T-helper 2 cell treated with Interferon-gamma antibody and Interleukin-4, amounts not matched to agents 5 μg/mL and 100 μg/mL, for 36 hours (primary cell): ENCODE measurements at regions not wholly inside any gene's neighbourhood (a gene's known extent, or its start where the extent isn't known, plus 50 kb on each side); places are given as distances from the start of the nearest gene placed in this dataset.
"Not testable (repeated sequence)": the region's sequence is repeated elsewhere in the genome, so short reads cannot be mapped to it uniquely, and the experiment has no call there.

Source experiments
- DNase-seq: peaks from one replicate; pipeline ENCODE4 v3.0.0; 2021; ENCODE audit warnings: low spot score
- H3K27ac Mint-ChIP-seq: one replicate; pipeline ENCODE4 v1.8.0; 2021; ENCODE audit warnings: mild to moderate bottlenecking, mixed read lengths
- H3K27me3 Mint-ChIP-seq: one replicate; pipeline ENCODE4 v1.8.0; 2021; ENCODE audit warnings: low read depth, mixed read lengths
- H3K36me3 Mint-ChIP-seq: one replicate; pipeline ENCODE4 v1.8.0; 2021; ENCODE audit warnings: low read depth, mixed read lengths
- H3K4me1 Mint-ChIP-seq: one replicate; pipeline ENCODE4 v1.8.0; 2021; ENCODE audit warnings: low read depth, mixed read lengths
- H3K4me3 Mint-ChIP-seq: one replicate; pipeline ENCODE4 v1.8.0; 2022; ENCODE audit warnings: mild to moderate bottlenecking, moderate library complexity, mixed read lengths
- H3K9me3 Mint-ChIP-seq: one replicate; pipeline ENCODE4 v1.8.0; 2021; ENCODE audit warnings: mixed read lengths

DNA sequence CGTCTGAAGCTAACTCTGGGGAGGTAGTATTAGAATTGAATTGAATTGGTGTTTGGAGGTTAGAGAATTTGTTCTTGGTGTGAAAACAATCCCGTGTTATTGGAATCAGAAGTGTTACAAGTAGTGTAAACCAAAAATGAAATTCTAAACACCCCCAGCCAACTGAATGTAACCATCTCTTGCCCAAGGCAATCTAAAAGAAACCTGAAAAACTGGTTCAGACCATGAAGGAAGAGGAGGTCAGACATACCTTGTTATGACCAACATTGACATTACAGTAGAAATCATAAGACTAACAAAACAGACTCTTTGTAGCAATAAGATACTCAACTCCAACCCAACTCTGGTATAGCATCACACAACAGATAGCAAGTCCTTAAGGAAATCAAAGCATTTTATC is 159.0 kb downstream of the TUSC1 start:
- Mint-ChIP-seq H3K9me3 (peaks cover 34% of the 10 kb centered on the region), H3K27me3 (no peaks in the 10 kb centered on the region), H3K27ac (no peak overlapping the region), H3K4me3 (no peak overlapping the region), H3K36me3 (no peaks in the 10 kb centered on the region), H3K4me1 (no peaks in the 10 kb centered on the region)
- DNase-seq, result no peak

DNA sequence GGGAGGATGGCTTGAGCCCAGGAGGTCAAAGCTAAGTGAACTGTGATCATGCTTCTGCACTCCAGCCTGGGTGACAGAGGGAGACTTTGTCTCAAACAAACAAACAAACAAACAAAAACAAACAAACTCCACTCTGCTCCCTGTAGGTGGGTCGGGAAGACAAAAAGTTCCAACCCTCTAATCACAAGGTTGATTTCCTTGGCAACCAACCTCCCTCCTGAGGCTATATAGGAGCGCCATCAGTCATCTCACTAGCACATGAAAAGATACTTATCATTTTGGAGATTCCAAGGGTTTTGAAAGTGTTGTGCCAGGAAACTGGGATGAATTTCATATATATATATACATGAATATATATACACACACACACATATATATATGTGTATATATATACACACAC is 160.5 kb downstream of the TUSC1 start:
- Mint-ChIP-seq H3K9me3 (peaks cover 42% of the 10 kb centered on the region), H3K4me3 (no peak overlapping the region), H3K27me3 (no peaks in the 10 kb centered on the region)

DNA sequence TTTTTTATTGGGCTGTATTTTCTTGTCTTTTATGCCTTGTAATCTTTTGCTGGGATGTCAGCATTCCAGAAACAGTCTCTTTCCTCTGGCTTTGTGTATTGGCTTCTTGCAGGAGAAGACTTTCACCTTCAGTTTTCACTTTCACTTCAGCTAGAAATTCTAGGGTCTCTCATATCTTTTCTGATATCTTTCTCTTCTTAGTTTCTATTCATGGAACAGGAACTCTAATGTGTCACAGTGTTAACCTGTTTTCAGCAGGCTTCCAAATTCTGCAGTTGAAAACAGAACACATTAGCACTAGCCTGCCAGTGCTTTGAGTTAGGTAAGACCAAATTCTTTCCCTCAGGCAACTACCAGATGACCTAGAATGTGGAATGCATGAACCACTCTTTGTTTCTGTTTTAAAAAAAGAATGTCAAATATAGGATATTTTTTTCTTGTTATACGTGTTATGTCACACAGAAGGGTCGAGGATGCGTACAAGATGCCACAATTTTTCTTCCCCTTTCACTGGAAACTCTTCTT is 164.7 kb downstream of the TUSC1 start:
- no peak for DNase-seq
- Mint-ChIP-seq H3K4me3 (no peak overlapping the region), H3K27ac (no peak overlapping the region), H3K27me3 (no peaks in the 10 kb centered on the region), H3K9me3 (peaks cover 40% of the 10 kb centered on the region), H3K4me1 (no peaks in the 10 kb centered on the region), H3K36me3 (no peaks in the 10 kb centered on the region)

More for the DNA sequence above, 160.5 kb downstream of the TUSC1 start:
- Mint-ChIP-seq H3K27ac (no peak overlapping the region), H3K4me1 (no peaks in the 10 kb centered on the region), H3K36me3 (no peaks in the 10 kb centered on the region)
- no peak for DNase-seq

DNA sequence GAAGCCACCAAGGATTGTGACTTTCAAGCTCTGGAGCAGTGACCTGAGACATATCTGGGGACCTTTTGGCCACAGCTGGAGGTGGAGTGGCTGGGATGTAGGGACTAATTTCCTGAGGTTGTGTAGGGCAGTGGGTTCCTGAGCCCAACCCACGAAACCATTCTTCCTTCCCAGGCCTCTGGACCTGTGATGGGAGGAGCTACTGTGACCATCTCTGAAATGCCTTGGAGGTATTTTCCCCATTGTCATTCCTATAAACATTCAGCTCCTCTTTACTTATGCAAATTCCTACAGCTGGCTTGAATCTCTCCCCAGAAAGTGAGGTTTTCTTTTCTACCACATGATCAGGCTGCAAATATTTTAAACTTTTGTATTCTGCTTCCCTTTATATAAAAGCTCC is 172.6 kb downstream of the TUSC1 start:
- peaks cover 66% of the 10 kb centered on the region for H3K9me3 Mint-ChIP-seq
- no peak overlapping the region for H3K27ac Mint-ChIP-seq
- H3K27me3 Mint-ChIP-seq, result no peaks in the 10 kb centered on the region
- no peaks in the 10 kb centered on the region for H3K4me1 Mint-ChIP-seq
- no peak overlapping the region for H3K4me3 Mint-ChIP-seq
- no peak for DNase-seq
- H3K36me3 Mint-ChIP-seq, result no peaks in the 10 kb centered on the region

DNA sequence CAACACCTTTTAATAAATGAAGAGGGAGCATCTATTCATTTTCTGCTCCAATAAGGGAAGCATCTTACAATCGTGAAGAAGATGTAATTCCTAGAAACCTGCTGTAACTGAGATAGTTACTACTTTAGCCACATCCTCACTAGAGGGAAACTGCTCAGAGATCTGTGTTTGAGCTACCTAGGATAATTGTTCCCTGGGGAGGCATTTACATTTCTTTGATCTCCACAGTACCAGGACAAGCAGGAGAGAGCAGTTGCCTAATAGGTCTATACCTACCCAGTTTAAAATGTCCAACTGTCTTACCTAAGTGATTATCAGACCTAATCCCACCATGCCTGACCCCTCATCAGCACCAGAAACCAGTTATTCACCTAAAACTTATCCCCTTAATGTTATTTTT is 196.9 kb downstream of the TUSC1 start:
- no peaks in the 10 kb centered on the region for H3K27me3 Mint-ChIP-seq
- H3K4me3 Mint-ChIP-seq, result no peak overlapping the region
- no peaks in the 10 kb centered on the region for H3K4me1 Mint-ChIP-seq
- no peaks in the 10 kb centered on the region for H3K36me3 Mint-ChIP-seq
- no peak overlapping the region for H3K27ac Mint-ChIP-seq
- peaks cover 38% of the 10 kb centered on the region for H3K9me3 Mint-ChIP-seq
- DNase-seq, result no peak

DNA sequence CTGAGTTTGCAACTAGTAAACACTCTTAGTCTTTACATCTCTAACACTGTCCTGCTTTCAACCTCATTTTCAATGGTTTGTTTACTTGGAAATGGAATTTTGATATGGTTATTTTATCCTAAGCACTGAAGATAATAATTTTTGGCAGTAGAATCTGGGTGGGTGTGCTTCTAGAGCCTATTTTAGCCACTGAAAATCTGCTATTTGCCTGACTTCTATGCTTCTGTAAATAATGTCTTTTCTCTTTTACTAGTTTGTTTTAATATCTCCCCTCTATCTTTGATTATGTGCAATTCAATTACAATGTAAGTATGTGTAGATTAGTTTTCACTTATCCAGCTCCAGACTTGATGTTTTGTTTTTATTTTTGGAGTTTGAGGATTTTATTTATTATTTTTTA is 197.5 kb downstream of the TUSC1 start:
- H3K36me3 Mint-ChIP-seq, result no peaks in the 10 kb centered on the region
- H3K4me1 Mint-ChIP-seq, result no peaks in the 10 kb centered on the region
- no peak for DNase-seq
- no peak overlapping the region for H3K4me3 Mint-ChIP-seq
- H3K27ac Mint-ChIP-seq, result no peak overlapping the region
- no peaks in the 10 kb centered on the region for H3K27me3 Mint-ChIP-seq
- H3K9me3 Mint-ChIP-seq, result peaks cover 38% of the 10 kb centered on the region

DNA sequence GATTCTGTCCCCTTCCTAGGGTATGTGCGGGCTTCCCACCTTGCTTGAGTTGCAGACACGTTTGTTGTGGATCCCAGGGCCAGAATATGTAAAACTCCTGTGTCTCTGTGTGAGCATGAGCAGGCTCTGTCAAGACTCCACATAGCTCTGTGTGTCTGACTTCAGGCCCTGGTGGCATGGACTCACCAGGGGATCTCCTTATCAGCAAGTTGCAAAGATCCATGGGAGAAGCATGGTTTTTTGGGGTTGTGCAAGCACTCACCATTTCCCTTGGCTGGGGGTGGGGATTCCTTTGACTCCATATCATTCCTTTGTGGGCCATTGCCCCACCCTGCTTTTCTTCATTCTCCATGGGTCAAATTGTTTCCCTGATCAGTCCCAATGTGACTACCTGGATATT is 205.6 kb downstream of the TUSC1 start:
- Mint-ChIP-seq H3K9me3 (peaks cover 76% of the 10 kb centered on the region), H3K4me3 (no peak overlapping the region), H3K27me3 (no peaks in the 10 kb centered on the region), H3K4me1 (no peaks in the 10 kb centered on the region), H3K27ac (no peak overlapping the region), H3K36me3 (no peaks in the 10 kb centered on the region)
- DNase-seq, result no peak

DNA sequence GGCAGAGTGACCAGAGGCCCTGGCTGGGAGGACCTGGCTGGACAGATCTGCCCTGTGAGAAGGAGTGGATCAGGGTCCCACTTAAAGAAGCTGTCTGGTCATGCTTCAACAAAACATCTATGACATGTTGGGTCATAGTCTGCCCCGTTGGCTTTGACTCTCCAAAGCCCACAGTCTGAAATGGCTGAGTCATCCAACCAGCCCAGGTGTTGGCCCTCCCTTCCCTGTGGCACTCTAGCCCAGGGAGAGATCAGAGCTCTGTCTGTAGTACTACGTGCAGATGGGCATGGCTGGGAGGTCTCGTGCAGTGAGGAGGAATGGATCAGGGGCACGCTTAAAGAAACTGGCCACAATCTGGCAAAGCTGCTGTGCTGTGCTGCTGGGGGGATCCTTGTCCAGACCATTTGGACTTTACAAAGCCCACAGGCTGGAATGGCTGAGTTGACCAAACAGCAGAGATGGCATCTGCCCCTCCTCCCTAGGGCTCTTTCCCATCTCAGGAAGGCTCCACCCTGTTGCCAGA is 206.1 kb downstream of the TUSC1 start:
- no peaks in the 10 kb centered on the region for H3K4me1 Mint-ChIP-seq
- H3K27me3 Mint-ChIP-seq, result no peaks in the 10 kb centered on the region
- H3K36me3 Mint-ChIP-seq, result no peaks in the 10 kb centered on the region
- H3K27ac Mint-ChIP-seq, result no peak overlapping the region
- peaks cover 79% of the 10 kb centered on the region for H3K9me3 Mint-ChIP-seq
- no peak for DNase-seq
- no peak overlapping the region for H3K4me3 Mint-ChIP-seq

DNA sequence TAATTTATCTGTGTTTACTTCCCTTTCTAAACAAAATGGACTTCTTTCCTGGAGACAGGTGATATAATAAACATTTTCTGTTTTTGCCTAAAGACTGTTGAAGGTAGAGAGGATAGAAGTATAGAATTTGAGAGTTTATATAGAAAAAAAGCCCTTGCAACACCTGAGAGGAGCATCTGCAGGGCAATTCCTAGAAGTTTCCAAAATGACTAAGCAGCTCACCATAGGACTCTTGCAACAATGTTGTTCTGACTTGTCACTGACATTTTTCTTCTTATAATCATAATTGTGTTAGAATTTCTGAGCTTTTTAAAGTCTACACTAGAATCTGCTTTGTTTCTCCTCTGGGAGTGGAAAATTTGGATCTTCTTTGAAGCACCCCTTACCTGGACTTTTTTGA is 216.8 kb downstream of the TUSC1 start:
- DNase-seq, result no peak
- Mint-ChIP-seq H3K36me3 (no peaks in the 10 kb centered on the region), H3K4me1 (no peaks in the 10 kb centered on the region), H3K27me3 (no peaks in the 10 kb centered on the region), H3K9me3 (peaks cover 67% of the 10 kb centered on the region), H3K27ac (no peak overlapping the region), H3K4me3 (no peak overlapping the region)

DNA sequence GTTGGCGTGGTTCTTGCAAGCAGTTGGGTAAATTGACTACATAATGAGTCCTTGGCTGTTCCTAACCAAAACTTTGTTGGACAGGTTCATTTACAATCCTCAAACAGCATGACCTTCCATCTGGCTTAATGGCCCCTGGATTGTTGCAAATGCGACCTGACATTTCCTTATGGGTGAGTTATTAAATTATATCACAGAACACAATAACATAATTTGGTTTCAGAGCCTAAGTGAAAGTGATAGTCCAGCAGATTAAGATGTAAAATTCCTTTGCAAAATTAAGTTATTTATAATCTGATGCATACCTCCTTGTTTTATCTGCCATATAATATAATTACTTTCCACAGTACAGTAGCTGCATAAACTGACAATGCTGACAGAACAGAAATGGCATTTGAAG is 224.4 kb downstream of the TUSC1 start:
- DNase-seq, result no peak
- no peak overlapping the region for H3K4me3 Mint-ChIP-seq
- no peaks in the 10 kb centered on the region for H3K36me3 Mint-ChIP-seq
- H3K27me3 Mint-ChIP-seq, result no peaks in the 10 kb centered on the region
- H3K4me1 Mint-ChIP-seq, result no peaks in the 10 kb centered on the region
- peaks cover 33% of the 10 kb centered on the region for H3K9me3 Mint-ChIP-seq
- no peak overlapping the region for H3K27ac Mint-ChIP-seq

DNA sequence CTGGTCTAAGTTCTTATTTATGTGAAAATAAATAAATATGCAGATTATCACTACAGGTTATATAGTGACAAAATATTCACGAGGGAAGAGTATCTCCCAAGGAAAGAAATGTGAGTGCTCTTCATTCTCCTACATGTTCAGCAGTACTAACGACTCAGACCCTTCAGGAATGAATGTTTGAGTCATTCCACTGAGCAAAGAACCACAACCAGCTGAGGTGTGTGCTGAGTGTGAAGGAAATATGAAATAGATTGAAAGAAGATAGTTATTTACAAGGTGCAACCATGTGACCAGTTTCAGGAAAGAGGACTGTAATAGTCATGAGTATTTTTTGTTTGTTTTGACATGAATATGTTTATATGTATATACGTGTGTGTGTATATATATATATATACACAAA is 228.7 kb downstream of the TUSC1 start:
- Mint-ChIP-seq H3K4me3 (no peak overlapping the region), H3K36me3 (no peaks in the 10 kb centered on the region), H3K27ac (no peak overlapping the region), H3K9me3 (peaks cover 11% of the 10 kb centered on the region), H3K4me1 (no peaks in the 10 kb centered on the region), H3K27me3 (no peaks in the 10 kb centered on the region)
- no peak for DNase-seq

DNA sequence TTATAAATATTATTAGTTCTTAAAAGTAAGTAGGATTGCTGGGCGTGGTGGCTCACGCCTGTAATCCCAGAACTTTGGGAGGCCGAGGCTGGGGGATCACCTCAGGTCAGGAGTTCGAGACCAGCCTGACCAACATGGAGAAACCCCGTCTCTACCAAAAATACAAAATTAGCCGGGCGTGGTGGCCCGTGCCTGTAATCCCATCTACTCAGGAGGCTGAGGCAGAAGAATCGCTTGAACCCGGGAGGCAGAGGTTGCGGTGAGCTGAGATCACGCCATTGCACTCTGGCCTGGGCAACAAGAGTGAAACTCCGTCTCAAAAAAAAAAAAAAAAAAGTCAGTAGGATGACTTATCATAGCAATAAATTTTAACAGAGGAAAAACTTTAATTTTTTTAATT is 232.5 kb downstream of the TUSC1 start:
- not testable (repeated sequence) for DNase-seq, H3K36me3 Mint-ChIP-seq, H3K27me3 Mint-ChIP-seq, H3K4me3 Mint-ChIP-seq, H3K4me1 Mint-ChIP-seq, H3K27ac Mint-ChIP-seq
- H3K9me3 Mint-ChIP-seq, result peaks cover 19% of the 10 kb centered on the region

DNA sequence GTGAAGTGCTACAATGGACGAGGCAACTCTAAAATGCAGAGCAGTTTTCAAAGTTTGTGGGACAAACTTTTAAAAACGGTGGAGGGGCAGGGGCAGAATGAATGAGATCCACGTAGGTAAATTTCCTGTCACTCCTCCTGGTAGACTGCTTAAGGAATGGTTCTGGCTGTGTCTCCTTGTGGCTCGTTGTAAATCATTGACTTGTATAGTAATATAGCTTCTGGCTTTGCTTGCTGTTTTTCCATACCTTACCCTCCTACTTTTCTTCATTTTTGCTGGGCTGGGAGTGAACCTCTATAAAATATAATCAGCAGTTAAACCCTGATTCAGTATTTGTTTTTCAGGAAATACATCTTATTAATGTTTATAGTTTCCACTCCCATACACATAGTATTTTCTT is 235.7 kb downstream of the TUSC1 start:
- no peaks in the 10 kb centered on the region for H3K36me3 Mint-ChIP-seq
- H3K4me1 Mint-ChIP-seq, result no peaks in the 10 kb centered on the region
- H3K27me3 Mint-ChIP-seq, result no peaks in the 10 kb centered on the region
- peaks cover 28% of the 10 kb centered on the region for H3K9me3 Mint-ChIP-seq
- no peak overlapping the region for H3K27ac Mint-ChIP-seq
- DNase-seq, result no peak
- H3K4me3 Mint-ChIP-seq, result no peak overlapping the region

DNA sequence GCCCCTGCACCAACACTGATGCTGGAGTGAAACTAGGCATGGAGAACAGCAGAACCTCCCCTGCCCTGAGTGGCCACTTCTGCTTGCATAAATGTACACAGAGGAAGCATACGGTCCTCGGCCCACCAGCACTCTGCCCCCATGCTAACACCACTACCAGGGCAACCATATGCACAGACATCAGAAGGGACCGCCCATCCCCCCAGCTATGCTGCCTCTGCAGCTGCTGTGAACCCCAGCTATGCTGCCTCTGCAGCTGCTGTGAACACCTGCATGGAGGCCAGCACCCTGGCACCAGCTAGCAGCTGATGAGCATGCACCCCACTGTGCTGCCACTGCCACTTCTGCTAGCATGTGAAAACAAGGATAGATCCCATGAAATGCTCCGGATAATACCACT is 250.3 kb downstream of the TUSC1 start:
- DNase-seq, result no peak
- peaks cover 70% of the 10 kb centered on the region for H3K9me3 Mint-ChIP-seq
- no peaks in the 10 kb centered on the region for H3K4me1 Mint-ChIP-seq
- no peaks in the 10 kb centered on the region for H3K36me3 Mint-ChIP-seq
- H3K27me3 Mint-ChIP-seq, result no peaks in the 10 kb centered on the region
- no peak overlapping the region for H3K27ac Mint-ChIP-seq
- H3K4me3 Mint-ChIP-seq, result no peak overlapping the region

DNA sequence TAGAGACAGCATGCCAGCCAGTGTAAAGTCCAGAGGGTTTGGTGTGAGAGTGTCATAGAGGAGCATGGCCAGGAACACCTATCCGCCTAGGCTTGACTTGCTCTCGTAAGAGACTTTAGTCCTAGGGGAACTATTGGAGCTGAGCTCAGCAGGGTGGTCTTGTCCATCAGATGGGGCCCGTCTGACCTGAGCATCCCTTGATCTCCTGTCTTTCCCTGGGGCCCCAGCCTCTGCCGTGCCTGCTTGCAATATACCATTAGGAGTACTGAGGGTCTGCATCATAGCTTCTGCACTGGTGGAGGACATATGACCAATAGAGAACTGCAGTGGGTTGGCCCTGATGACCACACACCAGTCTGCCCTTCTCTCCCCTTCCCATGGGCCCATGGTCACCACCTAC is 251.0 kb downstream of the TUSC1 start:
- Mint-ChIP-seq H3K36me3 (no peaks in the 10 kb centered on the region), H3K4me1 (no peaks in the 10 kb centered on the region), H3K4me3 (no peak overlapping the region), H3K27ac (no peak overlapping the region), H3K9me3 (peaks cover 72% of the 10 kb centered on the region), H3K27me3 (no peaks in the 10 kb centered on the region)
- no peak for DNase-seq
